Activated T-helper 9 cell treated with anti-CD3 and anti-CD28 coated beads, Interleukin-2, amount 50 U/mL, for 16 hours (primary cell): ENCODE measurements at regions not wholly inside any gene's neighbourhood (a gene's known extent, or its start where the extent isn't known, plus 50 kb on each side); places are given as distances from the start of the nearest gene placed in this dataset.
"Not testable (repeated sequence)": the region's sequence is repeated elsewhere in the genome, so short reads cannot be mapped to it uniquely, and the experiment has no call there.

ENCODE experiments used
- DNase-seq: peaks from one replicate; pipeline ENCODE4 v3.0.0-alpha.2; 2020; ENCODE audit warnings: low read depth

DNA sequence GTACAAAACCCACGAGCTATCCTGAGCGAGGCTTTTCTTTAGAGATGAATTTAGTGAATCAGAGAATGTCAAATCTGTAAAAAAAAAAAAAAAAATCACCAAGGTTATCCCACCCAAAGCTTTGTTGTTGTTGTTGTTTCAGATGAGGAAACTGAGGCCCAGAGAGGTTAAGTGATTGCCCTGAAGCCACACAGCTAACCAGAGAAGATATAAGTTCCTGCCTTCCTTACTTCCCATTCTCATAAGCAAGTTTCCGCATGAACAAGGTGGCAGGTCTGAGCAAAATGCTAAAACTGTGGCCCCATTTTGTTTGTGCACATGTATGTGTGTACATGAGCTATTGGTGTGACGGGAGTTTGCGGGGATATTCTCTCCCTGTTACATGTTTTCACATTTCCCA is 352.1 kb upstream of the ZFHX3 start:
- DNase-seq, result no peak

GRCh38 chr16:73399486-73399885 is 351.6 kb upstream of the ZFHX3 start:
- DNase-seq, result no peak

DNA sequence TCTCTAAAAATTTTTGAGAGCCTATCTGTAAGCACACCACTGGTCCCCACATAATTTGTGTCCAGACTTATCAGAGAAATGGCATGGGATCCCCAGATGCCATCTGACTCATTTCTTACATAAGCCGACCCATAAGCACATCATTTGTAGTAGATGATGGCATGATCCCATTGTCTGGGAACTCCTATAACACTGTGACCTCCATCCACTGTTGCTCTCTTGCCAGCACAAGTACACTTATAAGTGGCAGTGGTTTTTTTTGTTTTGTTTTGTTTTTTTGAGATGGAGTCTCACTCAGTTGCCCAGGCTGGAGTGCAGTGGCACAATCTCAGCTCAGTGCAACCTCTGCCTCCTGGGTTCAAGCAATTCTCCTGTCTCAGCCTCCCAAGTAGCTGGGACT is 350.7 kb upstream of the ZFHX3 start:
- not testable (repeated sequence) for DNase-seq

- no peak for DNase-seq
Measured at GRCh38 chr16:73396556-73396955, 348.6 kb upstream of the ZFHX3 start.

- DNase-seq, result no peak
Measured at GRCh38 chr16:73390936-73391335, 343.0 kb upstream of the ZFHX3 start.

- DNase-seq, result no peak
Measured at GRCh38 chr16:73390491-73390890, 342.6 kb upstream of the ZFHX3 start.

DNA sequence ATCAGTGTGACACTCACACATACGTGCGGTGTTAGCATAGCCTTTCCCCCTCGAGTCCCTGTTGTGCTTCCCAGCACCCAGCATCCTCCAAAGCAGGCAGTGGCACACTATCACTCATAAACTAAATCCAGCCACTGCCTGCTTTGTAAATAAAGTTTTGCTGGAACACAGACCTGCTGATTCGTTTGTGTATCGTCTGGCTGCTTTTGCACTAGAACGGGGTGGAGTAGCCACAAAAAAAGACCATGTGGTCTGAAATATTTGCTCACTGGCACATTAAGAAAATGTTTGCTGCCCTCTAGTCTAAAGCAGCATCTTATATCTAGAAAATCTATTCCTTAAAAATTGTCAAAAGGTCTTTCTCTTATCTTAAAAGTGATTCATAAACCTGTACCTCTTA is 341.2 kb upstream of the ZFHX3 start:
- DNase-seq, result no peak

- DNase-seq, result no peak
Measured at GRCh38 chr16:73387979-73388378, 340.1 kb upstream of the ZFHX3 start.

DNA sequence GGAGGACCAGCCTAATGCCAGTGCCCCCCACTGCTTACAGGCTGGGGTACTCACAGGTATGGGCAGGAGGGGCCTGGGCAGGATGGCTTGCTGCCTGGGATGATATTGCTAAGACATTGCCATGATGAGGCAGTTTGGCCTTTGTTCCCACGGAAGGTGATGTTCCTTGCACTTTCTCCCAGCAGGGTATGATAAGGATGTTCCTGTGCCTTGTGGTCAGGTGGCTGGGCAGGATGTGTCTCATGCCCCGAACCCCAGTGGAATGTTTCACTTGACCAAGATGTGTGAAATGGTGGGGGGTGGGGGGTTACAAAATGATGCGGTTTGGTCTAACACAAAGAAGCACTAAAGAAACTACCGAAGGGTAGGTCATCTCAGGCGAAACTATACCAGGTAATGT is 337.8 kb upstream of the ZFHX3 start:
- no peak for DNase-seq

DNA sequence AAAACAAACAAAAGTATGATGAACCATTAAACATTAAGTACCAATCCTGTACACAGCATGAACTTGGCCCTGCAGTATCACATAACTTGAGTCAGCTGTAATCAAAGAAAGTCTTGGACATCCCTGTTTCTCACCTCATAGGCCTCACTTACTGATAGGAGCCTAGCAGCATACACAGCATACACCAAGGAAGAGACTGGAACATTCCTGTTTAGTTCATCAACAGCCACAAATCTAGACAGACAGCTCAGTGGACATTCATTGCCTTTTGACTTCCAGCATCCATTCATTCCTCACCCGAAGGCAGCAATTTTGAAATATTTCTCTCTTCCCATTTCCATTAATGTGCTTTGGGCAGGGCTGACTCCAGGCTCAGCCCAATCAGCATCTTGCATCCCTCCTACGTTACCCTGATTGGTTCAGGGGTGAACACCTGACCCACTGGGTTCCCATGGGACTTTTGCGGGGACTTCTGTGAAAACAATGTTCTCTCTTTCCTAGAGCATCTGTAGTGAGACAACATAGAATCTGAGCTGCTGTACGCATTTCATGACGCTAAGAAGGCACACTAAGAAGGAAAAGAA is 336.7 kb upstream of the ZFHX3 start:
- DNase-seq, result no peak

GRCh38 chr16:73383988-73384365 is 336.0 kb upstream of the ZFHX3 start:
- DNase-seq, result no peak

DNA sequence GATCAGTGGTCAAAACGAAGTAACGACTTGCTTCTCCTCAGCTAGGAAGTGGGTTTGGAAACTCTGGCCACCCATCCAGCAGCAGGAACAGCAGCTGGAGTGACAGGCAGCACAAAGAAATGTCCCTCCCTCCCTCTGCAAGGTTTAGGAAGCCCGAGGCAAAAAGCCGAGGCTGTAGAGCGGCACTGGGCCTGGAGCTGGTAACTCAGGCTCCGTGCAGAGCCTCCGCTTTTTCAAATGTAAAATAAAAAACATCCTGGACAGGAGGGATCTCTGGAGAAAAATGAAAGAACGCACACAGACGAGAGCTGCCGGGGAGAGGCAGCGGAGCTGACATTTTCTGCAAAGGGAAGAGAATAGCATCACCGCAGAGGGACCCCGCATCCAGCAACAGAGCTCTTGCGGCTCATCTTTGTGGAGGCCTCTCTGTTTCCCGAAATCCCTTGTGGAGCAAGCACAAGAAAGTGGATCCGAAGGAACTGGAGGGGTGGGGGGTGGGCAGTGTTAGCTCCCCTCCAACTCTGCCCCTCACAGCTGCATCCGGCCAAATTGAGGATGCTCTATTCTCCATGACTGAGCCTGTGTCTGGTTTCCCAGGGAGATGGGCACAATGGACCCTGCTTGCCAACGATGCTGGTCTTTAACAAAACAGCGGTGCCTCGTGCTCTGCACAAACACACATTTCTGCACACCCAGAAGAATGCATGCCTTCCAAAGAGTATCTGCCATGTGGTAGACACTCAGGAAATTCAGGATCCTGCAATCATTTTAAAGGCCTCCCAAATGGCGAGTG is 335.5 kb upstream of the ZFHX3 start:
- DNase-seq, result no peak

- no peak for DNase-seq
Measured at GRCh38 chr16:73378471-73378870, 330.5 kb upstream of the ZFHX3 start.

DNA sequence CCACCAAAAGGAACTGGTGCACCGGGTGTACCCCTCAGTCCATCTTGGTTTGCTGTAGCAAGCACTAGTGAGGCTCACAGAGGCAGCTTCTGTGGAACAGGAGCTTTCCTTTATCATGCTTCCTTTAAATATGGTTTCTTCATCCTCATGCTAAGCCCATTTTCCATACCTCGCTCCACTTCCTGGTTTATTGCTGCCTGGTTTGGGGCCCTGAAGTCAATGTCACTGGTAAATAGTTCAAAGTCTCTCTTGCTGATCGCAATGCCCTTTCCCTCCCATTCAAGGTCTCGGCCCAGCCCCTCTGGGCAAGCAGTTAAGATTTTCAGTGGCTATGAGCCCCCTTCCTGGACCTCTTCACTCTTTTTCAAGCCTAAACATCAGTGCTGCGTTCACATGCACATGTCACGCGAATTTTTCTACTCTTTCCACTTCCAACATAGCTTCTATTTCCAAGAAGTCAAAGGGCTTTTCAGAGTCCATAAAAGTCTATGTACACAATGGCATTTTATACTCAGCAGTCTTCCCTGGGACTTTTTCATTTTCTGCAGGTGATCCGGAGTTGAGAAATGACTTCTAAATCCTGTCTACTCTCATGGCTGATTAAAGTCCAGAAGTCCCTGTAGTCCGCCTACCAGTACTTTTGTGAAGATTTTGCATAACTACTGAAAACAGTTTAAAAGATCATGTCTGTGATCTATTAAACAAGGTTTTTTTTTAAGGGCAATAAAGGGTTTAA is 323.8 kb upstream of the ZFHX3 start:
- DNase-seq, result no peak

- DNase-seq, result no peak
Measured at GRCh38 chr16:73369851-73370250, 321.9 kb upstream of the ZFHX3 start.

- no peak for DNase-seq
Measured at GRCh38 chr16:73368715-73369114, 320.8 kb upstream of the ZFHX3 start.

DNA sequence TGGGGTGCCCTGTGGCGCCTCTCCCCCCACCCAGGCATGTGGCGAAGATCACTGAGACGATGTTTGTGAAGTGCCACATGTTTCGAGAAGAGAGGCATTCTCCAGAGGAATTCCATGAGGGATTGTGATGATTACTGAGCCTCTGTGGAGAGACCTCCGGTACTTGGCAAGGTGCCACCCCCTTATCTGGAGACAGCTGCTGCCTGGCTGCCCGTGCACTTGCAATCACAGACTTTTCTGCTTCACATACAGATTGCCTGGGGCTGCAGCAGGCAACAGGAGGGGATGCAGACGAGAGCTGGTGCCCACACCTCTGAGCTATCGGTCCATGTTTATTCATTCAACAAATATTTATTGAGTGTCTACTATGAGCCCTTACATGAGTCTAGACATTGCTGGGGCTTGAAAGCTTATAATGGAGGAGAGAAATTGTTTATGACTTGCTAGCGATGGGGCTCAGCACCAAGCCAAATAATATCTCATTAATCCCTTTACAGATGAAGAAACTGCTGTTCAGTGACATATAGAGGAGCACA is 317.2 kb upstream of the ZFHX3 start:
- DNase-seq, result no peak

DNA sequence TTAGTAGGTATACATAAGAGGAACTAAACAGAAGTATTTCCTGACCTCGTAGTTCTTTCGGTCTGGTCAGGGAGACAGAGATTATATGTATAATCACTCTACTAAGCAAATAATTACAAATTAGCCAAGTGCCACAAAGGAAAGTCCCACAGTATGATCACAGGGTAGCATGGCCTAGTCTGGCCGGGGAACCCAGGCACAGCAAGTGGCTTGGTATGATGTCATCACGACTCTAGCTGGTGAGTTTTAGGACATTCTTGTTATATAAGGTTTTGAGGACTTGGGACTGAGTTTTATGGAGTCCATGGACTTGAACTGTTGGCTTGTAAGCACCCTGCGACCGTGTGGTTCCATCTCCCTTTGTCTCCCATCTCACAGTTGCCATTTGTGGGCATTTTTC is 316.5 kb upstream of the ZFHX3 start:
- no peak for DNase-seq

- no peak for DNase-seq
Measured at GRCh38 chr16:73361061-73361460, 313.1 kb upstream of the ZFHX3 start.

DNA sequence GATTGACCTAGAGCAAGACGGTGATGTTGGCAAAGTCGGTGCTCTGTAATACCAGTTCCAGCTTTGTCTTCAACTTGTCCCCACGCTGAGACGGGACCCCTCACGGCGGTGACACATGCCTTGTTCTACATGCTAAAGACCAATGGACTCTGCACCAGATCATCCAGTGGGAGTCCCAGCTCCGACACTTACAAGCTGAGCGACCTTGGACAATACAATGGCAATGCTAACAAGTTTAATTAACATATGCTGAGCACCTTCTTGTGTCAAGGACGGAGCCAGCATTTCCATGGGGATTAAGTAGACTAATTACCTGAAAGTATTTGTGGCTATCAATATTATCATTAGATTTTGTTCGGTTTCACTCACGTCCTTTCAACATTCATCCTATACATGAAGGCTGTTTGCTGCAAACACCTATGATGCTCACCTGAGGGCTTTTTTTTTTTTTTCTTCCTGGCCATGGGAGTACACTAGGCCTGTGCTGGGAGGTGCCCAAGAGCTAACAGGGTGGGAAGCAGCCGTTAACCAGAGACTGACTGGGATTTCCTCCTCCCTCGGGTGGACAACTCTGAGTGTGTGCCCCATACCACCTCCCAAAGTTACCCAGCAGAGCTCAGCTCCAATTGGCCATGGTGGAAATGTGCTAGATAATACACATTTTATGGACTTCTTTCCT is 308.6 kb upstream of the ZFHX3 start:
- DNase-seq, result no peak

DNA sequence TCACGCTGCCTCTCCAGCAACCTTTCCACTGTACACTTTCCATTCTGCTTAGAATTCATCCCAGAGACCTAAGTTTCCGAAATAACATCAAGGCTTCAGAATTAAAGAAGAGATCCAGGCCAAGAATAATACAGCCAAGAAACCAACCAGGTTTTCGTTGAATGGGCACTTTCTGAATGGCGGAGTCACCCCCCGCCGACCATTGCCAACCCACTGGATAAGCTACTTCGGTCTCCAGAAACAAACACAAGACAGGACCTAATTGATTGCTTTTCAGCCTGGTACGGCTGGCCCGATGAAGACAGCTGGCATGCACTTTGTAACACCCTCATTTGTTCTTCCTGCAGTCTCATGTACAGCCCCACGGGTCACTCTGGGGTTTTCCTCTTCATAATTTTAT is 308.1 kb upstream of the ZFHX3 start:
- no peak for DNase-seq

GRCh38 chr16:73354434-73354833 is 306.5 kb upstream of the ZFHX3 start:
- DNase-seq, result no peak
